Fibroblast of pulmonary artery (primary cell): ENCODE measurements at regions not wholly inside any gene's neighbourhood (a gene's known extent, or its start where the extent isn't known, plus 50 kb on each side); places are given as distances from the start of the nearest gene placed in this dataset.

Source experiments
- DNase-seq: peaks from one replicate; pipeline ENCODE4 v3.0.0-alpha.2; 2010; ENCODE audit warnings: low read depth
- H3K4me3 ChIP-seq: replicated peaks from 2 replicates; pipeline ENCODE4 v1.5.1; 2011; ENCODE audit warnings: low read depth, mild to moderate bottlenecking, control low read depth, low read length, moderate library complexity
- CTCF ChIP-seq: IDR thresholded peaks from 2 replicates; pipeline ENCODE4 v1.5.1; 2011; ENCODE audit warnings: mild to moderate bottlenecking, control low read depth, low read length, inconsistent platforms; ENCODE audit errors: missing control alignments

GRCh38 chr3:22471557-22471956 is 720.5 kb upstream of the ZNF385D start:
- H3K4me3 ChIP-seq = no peak overlapping the region
- no peak for DNase-seq
- no peak for TF ChIP-seq CTCF

- DNase-seq = peak; percentile 31
- no peak overlapping the region for H3K4me3 ChIP-seq
These were observed 723.9 kb upstream of the ZNF385D start for GRCh38 chr3:22474706-22475445.

GRCh38 chr3:22475665-22476240 is 724.7 kb upstream of the ZNF385D start:
- TF ChIP-seq CTCF = no peak

More at GRCh38 chr3:22474706-22475445, 723.9 kb upstream of the ZNF385D start:
- no peak for TF ChIP-seq CTCF

GRCh38 chr3:22476976-22477375 is 726.0 kb upstream of the ZNF385D start:
- TF ChIP-seq CTCF = no peak
- DNase-seq = no peak
- H3K4me3 ChIP-seq = no peak overlapping the region

More at GRCh38 chr3:22475665-22476240, 724.7 kb upstream of the ZNF385D start:
- no peak for DNase-seq
- no peak overlapping the region for H3K4me3 ChIP-seq

- TF ChIP-seq CTCF = no peak
- DNase-seq = no peak
These were observed 717.2 kb upstream of the UBE2E2 start for GRCh38 chr3:22485954-22486353.

GRCh38 chr3:22490747-22491146 is 712.4 kb upstream of the UBE2E2 start:
- H3K4me3 ChIP-seq = no peak overlapping the region
- DNase-seq = no peak
- TF ChIP-seq CTCF = no peak

More at GRCh38 chr3:22485954-22486353, 717.2 kb upstream of the UBE2E2 start:
- no peak overlapping the region for H3K4me3 ChIP-seq
